DOHH2 (cell line): ENCODE measurements at regions not wholly inside any gene's neighbourhood (a gene's known extent, or its start where the extent isn't known, plus 50 kb on each side); places are given as distances from the start of the nearest gene placed in this dataset.

Experiments used
- CTCF ChIP-seq: fragments of 200-600 bp; sonication (generic); IDR thresholded peaks from one replicate; pipeline ENCODE4 v1.5.1; 2014; ENCODE audit warnings: antibody characterized with exemption, mild to moderate bottlenecking, low read depth, low read length; ENCODE audit not compliant: poor library complexity, severe bottlenecking
- EZH2phosphoT487 ChIP-seq: fragments of 200-600 bp; sonication (generic); IDR thresholded peaks from 2 replicates; pipeline ENCODE4 v1.6.1; 2017; ENCODE audit warnings: borderline replicate concordance, mild to moderate bottlenecking, antibody characterized with exemption, low read length, moderate library complexity, mixed read lengths

DNA sequence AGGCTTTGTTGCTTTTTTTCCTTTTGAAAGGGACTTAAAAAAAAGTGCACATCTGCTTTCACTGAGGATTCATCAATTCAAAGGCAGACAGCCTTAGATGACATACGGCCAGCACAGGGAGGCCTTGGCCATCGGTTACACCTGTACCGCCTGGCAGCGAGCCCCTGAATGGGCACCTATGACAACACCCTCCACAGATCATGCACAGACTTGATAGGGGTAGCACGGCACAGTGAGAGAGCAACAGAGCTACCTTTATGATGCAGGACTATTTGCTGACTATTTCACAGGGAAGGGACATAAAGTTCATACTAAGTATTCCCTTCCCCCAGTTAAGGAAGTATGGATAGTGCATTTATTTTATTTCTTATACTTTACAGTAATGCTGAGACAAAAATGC, 137.9 kb upstream of the ARID2 start:
- TF ChIP-seq CTCF: no peak
- TF ChIP-seq EZH2phosphoT487: no peak
